GM04504 (cell line): ENCODE measurements at regions not wholly inside any gene's neighbourhood (a gene's known extent, or its start where the extent isn't known, plus 50 kb on each side); places are given as distances from the start of the nearest gene placed in this dataset.

ENCODE experiments used
- DNase-seq: peaks from one replicate; pipeline ENCODE4 v3.0.0-alpha.2; 2012; ENCODE audit warnings: low read depth

DNA sequence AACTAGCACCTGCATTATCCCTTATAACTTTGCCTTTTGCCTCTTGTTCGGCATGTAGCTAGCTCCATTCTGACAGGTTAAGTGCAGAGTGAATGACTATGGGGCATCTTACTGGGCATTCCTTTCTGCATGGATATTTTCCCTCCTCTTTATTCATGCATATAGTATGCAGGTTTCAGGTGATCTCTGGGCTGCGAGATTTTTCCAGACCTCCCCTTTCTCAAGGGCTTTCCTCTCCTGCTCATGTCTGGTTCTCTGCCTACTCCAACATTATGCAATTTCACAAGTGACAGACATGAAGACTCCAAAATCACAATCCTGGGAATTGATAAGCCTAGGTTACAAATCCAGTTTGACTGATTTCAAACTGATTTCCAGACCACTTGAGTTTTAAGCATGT, 503.8 kb downstream of the NXPH1 start:
- no peak for DNase-seq

DNA sequence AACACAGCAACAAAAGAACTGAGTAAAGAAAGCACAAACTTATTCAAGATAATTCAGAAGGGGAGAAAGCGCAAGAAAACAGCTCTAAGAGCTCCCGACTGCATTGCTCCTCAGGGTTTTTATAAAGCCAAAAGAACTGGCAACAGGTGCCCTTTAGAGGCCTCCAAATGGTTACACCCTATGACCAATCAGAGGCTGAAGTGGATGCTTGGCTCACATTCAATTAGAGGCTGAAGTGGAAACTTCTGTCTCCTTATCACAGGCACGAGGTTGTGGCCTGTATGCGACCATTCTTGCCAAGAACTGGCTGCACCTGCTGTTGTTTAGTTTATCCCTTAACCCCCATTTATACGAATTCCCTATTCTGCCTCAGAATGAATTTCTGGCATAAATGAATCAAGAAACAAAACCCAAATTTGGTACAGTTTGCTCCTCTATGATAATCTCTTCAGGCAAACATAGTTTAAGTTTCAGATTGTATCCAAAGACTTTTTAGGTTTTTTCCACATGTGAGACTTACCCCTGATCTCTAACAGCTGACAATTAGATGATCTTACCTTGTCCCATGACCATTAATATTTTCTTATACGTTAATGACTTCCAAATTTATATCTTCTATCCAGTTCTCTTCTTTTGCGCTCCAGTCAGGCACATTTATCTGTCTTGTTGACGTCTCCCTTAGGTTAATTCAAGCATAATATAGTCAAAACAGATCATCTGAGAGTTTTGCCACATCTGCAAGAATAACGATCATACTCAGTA, 504.8 kb downstream of the NXPH1 start:
- no peak for DNase-seq

DNA sequence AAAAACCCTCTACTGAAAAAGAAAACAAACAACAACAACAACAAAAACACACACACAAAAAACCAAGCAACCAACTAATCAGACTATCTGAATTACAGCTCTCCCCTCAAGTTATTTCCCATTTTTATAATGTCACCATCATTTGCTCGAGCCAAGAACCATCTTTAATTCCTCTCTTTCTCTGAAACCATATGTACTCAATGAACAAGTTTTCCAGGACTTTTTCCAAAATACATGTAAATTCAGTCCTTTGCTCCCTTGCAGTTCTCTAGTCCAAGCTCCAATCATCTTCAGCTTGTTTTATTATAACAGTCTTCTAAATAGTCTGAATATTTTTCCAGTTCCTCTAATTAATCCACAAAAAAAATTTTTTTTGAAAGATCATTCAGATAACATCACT, 506.0 kb downstream of the NXPH1 start:
- DNase-seq, result no peak

DNA sequence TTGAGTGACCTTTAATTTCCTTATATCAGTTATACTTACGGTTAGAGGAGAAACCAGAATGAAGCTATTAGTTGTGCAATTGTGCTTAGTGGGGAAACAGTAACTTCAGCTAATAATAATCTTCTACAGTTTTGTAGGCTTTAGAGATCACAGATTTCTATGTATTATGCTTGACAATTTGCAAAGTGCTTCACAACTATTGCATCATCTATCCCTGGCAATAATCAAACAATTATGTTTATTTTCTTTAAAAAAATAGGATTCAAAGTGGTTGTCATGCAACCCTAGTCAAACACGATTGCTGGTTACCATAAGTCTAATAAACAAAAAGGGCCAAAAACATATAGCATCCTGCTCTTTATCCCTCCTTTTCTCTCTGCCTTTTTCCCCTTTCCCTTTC, 530.3 kb downstream of the NXPH1 start:
- DNase-seq, result no peak

DNA sequence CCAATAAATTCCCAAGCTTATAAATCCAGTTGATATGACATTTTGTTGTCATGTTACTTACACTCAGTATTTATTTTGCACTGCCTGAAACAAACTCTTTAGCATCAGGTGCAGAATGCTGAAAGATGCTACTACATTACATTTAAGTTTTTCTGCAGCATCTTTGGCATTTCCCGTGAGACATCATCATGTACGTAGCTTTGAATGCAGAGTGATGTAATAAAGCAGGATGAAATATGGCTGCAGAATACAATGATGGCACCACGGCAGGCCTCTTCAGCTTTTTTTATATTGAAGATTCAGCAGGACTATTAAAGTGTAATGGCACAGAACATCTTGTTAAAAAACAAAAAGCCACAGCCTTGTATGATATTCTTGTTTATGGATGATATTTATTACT, 531.8 kb downstream of the NXPH1 start:
- no peak for DNase-seq

DNA sequence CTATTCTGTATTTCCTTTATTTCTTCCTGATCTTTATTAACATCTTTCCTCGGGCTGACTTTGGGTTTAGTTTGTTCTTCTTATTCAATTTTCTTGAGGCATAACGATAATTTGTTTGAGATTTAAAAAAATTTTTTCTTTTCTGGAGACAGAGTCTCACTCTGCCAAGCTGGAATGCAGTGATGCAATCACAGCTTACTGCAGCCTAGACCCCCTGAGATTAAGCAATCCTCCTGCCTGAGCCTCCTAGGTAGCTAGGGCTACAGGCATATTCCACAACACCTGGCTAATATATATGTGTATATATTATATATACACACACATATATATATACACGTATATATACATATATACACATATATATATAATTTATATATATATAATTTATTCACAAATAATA, 540.2 kb downstream of the NXPH1 start:
- DNase-seq, result no peak

DNA sequence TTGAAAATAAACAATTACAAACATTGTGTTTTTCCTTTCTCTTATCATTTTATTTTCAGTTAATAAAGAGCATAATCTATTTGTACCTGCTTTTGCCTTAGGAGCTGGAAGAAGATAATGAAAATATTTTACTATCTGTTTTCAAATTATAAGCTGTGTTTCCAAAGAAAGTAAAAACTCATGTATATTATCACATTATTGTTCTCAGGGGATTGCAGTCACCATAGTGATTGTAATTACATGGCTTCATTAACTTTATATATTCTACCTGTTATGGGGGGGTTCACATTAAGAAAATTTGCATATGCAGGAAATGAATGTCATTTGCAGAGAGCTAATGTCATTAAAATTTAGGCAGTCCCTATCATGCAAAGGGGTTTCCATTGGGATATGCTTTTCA, 542.3 kb downstream of the NXPH1 start:
- no peak for DNase-seq

DNA sequence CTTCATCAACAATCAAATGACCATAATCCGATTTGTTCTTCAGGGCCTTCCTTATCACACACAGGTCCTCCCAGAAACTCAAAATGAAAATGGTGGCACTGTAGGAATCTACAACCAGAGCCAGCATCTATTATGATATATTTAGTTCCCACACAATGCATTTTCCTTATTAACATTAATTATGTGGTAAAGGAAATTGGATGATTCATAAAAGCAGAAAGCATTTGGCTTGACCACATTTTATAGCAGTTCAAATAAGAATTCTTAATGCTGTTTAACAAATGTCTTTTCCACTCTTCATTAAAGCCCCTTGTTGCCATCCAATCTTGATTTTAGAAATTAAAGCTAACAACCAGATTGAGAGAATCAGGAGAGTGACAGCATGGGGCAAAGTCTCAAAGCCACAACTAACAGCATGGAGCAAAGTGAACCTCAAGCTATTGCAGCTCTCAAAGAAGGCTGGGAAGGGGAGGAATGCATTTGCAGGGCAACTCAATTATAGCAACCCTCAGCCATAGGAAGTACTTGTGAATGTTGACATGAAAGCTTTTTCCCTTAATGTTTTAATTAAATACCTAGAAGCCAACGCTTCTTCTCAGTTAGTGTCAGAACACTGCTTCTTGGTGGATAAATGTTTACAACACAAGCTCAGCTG, 549.1 kb downstream of the NXPH1 start:
- DNase-seq, result no peak

DNA sequence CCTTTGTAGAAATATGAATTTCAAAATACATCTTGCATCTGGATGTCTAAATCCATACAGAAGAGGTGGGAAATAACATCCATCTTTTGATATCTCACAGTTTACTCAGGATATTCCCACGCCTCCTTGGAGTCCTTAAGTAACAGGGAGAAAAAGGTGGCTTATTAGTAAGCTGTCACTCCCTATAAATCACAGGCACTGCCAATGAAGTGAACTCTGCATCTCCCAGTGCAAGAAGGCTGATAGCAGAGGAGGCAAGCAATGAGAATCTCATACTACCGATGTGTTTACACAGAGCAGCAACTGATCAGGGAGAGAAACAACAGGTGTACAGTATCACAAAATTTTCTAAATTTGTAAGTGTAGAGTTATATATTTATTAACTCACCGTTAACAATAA, 551.8 kb downstream of the NXPH1 start:
- no peak for DNase-seq

DNA sequence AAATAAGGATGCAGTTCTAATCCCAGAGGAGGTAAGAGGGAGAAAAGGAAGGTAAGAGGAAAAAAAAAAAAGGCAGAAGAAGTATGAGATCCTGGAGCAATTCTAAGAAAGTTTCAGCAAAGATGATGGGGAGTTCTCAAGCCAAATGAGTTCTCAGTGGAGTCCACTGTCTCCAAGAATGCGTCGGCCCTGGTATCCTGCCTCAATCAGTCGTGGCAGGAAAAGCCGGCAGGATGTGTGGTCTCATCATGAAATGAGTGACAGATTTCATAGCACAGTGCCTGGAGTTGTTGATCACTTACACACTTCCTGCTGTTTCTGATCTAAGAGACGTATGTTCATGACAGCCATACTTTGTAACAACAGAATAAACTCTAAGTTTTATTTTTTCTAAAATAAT, 554.9 kb downstream of the NXPH1 start:
- DNase-seq, result no peak

DNA sequence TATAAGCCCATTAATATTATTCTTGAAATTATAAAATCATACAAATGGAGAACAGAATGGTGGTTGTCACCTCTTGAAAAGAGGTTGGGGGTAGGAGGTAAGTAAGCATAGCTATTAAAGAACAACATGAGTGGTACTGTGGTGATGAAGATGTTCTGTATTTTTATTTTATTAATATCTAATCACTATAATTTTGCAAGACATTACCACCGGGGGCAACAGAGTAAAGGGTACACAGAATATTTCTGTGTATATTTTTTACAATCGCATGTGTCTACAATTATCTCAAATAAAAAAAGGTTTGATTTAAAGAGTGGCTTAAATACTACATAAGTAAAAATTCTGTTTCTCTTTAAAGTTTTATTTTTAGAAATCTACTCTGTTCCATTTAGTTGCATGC, 557.8 kb downstream of the NXPH1 start:
- DNase-seq, result no peak

DNA sequence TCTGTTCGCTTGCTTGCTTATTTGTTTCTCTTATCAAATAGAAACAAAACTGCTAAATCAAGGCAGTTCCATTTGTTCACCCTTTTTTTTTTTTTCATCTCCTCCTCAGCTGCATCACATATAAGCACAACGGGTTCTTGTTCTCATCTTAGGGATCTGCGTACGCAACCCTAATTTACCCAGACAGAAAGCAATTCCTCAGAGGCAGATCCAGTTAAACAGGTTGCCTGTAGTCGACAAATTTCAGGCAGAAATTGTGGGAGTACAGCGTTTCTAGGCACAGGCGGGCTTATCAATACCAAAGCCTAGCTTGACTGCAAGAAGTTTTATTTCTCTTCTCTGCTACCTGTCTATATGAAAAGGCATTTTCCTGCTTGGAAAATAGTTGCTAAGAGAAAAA, 565.4 kb downstream of the NXPH1 start:
- DNase-seq, result no peak

DNA sequence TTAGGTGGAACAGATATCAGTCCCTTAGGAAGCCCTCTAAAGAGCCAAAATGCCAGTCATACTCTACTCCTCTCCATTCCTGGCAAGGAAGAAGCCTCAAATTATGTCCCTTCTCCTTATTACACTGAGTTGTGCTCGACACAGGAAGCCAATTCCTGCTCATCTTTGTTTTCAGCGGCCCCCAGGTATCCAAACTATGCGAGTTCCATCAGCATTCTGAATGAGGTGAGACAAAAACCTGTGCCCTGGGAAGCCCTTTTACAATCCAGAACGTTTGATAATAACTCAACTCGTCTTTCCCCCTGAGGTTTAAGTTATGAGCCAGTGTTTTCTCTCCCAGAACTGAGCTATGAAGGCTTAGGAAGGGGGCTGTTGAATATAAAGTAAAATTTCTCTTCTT, 580.5 kb downstream of the NXPH1 start:
- no peak for DNase-seq

DNA sequence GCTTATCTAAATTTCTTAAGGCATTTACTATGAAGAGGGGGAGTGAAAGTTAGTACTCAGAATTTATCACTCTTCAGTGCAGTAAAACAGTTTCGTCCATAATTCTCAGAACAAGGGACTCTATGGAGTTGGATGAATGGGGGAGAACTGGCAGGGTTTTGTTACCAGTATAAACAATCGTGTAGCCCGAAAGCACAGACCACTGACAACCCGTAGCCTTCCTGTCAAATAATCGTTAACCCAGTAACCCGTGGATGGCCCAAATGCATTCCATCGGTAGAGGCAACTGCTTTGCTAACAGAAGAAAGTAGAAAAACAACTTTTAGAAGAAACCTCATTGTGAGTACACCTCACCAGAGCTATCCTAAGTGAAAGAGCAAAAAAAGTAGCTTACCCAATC, 583.9 kb downstream of the NXPH1 start:
- no peak for DNase-seq

DNA sequence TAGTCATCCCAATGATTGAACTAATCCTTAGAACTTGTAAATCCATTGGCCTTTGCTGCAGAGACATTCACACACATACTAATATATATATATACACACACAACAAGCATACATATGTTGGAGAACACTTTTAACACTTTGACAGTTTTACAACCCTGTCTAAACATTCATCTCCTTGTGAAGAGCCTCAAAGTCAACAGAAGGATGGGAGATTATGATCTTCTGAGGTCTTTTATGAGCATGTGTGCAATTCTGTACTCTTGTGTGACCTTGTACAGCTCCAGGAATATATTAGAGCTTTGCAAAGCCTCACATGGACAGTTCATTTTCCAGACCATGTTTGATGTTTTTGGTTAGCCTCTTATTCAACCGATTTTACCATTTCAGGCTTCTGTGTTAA, 589.0 kb downstream of the NXPH1 start:
- no peak for DNase-seq

DNA sequence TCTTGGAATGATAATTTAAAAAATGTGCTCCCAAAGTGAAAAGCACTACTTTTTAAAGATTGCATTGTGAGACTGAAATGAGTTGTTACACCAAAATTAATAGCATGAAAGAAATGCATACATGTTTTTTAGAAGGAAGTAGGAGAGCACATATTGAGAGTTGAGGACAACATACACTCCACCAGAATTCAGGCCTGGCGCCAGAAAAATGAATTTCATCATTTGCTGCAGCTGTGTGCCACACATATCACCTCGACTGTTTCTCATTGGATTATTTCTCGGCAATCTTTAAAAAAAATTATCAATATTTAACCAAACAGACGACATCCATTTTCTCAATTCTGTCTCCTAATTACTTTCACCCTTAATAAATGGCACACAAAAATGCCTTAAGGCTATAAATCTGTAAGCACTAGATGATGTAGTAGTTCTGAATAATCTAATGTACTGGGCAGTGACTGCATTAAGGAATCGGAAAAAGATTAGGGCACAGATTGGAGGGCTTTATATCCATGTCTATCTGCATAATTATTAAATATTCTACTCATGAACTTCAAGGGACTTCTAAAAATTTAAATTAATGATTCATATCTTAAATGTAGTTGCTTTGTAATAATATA, 590.4 kb downstream of the NXPH1 start:
- no peak for DNase-seq

DNA sequence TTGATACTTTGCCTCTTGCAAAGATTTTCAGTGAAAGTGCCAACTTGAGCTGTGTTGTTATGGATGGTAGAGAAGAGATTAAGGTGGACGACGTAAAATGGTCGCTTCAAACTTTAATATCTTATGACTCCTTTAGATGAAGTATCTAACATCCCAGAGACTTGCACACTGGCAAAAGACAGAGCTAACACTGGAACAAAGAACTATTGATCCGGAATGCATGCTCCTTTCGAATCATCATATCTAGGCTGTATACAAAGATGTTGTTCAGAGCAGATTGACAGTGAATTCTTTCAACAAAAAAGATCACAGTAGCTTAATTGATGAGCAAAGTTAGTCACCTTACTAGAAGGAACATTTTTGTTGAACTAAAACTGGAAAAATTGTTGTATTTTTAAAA, 592.7 kb downstream of the NXPH1 start:
- DNase-seq, result no peak

DNA sequence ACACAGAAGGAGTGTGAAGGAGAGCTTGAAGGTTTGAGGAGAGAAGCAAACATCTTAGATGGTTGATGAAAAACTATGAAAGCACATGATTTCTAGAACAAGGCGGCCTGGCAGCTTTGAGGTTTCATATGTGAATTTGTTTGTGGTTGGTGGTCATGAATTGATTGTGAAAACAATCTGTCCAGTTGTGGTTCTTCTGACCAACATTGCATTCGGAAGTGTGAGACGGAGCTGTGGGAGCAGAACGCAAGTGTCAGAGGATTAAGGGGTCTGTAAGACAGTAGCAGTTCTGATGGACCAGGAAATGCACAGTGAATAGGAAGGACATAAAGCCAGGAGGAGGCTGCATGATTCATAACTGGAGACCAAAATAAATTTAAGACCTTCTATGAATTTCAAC, 594.6 kb downstream of the NXPH1 start:
- no peak for DNase-seq

DNA sequence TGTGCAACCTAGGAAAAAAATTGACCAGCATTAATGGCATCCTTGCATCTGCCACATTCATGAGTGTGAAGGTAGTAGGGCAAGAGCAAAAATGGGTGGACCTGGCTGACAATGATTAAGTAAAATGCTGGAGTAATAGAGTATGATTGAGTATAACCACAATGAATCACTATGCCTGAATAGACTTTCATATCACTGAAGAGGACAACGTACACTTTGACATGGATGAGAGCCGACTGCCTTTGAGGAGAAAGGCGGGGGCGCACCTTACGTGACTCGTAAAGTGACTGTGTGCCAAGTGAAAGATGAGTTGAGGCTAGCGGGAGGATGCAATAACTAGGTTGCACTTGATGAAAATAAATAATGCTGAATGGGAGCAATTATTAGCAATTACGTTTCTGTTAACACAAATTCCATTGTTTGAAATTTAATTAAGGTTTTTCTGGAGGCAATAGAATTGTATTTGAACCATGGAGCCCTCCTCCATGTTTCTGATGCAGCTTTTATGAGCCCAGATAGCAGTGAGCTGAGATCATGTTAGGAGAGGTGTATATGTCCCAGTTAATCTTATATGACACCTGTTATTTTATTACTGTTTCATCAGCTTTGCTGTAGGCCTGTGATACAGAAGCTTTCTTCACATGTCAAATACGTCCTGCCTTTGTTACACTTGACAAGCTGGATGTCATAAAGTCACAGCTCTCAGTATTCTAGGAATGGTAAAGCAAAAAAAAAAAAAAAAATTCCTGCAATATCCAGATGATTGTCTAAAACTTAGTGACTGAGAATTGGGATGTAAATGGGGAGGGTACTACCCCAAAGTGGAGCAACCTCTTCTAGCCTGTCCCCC, 596.5 kb downstream of the NXPH1 start:
- no peak for DNase-seq

DNA sequence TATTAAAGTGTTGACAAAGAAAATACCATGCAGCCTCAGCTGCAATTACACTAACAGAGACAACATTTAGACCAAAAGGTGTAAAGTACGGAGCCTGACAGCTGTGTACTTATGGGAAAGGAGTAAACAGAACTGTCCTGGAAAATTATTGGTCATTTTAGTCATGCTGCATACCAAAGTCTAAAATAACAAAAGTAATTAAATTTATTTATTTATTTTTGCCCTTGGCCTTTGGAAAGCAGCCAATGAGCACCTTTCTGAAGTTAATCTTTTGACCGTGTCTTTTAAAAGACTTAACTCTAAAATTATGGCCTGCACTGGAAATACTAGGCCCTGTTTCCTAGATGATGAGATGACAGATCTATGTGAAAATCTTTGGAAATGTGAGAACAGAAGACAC, 597.6 kb downstream of the NXPH1 start:
- no peak for DNase-seq

DNA sequence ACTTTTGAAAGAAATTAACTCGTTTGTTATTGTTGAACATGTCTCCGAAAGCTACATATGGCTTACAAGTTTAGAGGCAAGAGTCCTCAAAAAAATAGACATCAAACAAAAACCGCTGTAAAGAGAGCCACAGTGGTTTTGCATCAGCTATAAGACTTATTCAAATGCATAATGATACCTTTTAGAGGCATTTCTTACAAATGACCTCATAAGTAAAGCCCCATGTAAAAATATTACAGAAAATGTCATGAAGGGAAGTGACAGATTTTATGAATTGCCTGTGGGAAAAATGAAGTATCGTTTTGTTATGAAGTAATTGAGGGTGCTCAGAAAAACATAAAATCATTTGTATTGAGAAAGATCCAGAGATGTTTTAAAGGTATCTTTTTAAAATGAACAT, 598.0 kb downstream of the NXPH1 start:
- DNase-seq, result no peak

DNA sequence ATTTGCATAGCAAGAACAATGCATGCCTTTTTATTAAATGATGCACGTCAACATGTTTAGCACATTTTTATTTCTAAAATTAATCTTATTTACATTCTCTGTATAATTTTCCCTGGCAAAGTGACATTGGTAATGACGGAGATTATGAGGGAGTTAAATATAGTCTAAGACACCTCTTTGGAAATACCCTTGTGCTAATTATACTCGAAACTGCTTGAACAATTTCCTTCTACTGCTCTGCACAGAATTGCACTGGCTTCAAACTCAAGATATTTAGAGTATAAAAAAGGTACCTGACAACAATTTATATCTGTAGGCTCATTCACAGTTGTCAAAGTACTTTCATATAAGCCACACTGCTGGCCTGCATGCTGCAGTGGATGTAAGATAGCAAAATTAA, 602.7 kb downstream of the NXPH1 start:
- no peak for DNase-seq
